DOHH2 (cell line): ENCODE measurements at regions not wholly inside any gene's neighbourhood (a gene's known extent, or its start where the extent isn't known, plus 50 kb on each side); places are given as distances from the start of the nearest gene placed in this dataset.

Experiments used
- H3F3A ChIP-seq: fragments of 200-600 bp; sonication (generic), shearing (Covaris generic); 2 replicates; pipeline ENCODE4 v1.6.0; 2016; ENCODE audit warnings: antibody characterized with exemption, mild to moderate bottlenecking; ENCODE audit not compliant: control insufficient read depth, insufficient read depth
- H3K27ac ChIP-seq: fragments of 200-600 bp; sonication (generic); 2 replicates; pipeline ENCODE4 v1.5.1; 2014; ENCODE audit warnings: low read depth, mild to moderate bottlenecking, low read length, moderate library complexity
- H3K27me3 ChIP-seq: fragments of 200-600 bp; sonication (generic); 2 replicates; pipeline ENCODE4 v1.6.1; 2014; ENCODE audit warnings: mild to moderate bottlenecking, low read length, mixed read lengths; ENCODE audit not compliant: control insufficient read depth
- H3K36me3 ChIP-seq: fragments of 200-600 bp; sonication (generic); 2 replicates; pipeline ENCODE4 v1.6.1; 2014; ENCODE audit warnings: mild to moderate bottlenecking, low read length, moderate library complexity, mixed read lengths; ENCODE audit not compliant: control insufficient read depth
- H3K4me1 ChIP-seq: fragments of 200-600 bp; sonication (generic); 2 replicates; pipeline ENCODE4 v1.6.1; 2014; ENCODE audit warnings: mild to moderate bottlenecking, low read length, mixed read lengths; ENCODE audit not compliant: control insufficient read depth
- H3K4me2 ChIP-seq: fragments of 200-600 bp; sonication (generic); 2 replicates; pipeline ENCODE4 v1.6.0; 2014; ENCODE audit warnings: mild to moderate bottlenecking, low read length, moderate library complexity
- H3K4me3 ChIP-seq: fragments of 200-600 bp; sonication (generic); 2 replicates; pipeline ENCODE4 v1.5.1; 2014; ENCODE audit warnings: mild to moderate bottlenecking, low read length, mixed read lengths
- H3K79me2 ChIP-seq: fragments of 200-600 bp; sonication (generic); 2 replicates; pipeline ENCODE4 v1.6.1; 2014; ENCODE audit warnings: mild to moderate bottlenecking, low read length, mixed read lengths; ENCODE audit not compliant: control insufficient read depth
- H3K9me2 ChIP-seq: fragments of 200-600 bp; sonication (generic); replicated peaks from 2 replicates; pipeline ENCODE4 v1.6.1; 2014; ENCODE audit warnings: mild to moderate bottlenecking, low read length, mixed read lengths; ENCODE audit not compliant: control insufficient read depth
- H3K9me3 ChIP-seq: fragments of 200-600 bp; sonication (generic); 2 replicates; pipeline ENCODE4 v1.6.1; 2014; ENCODE audit warnings: antibody characterized with exemption, low read length, mixed read lengths; ENCODE audit not compliant: control insufficient read depth, insufficient read depth
- H4K20me1 ChIP-seq: fragments of 200-600 bp; sonication (generic); 2 replicates; pipeline ENCODE4 v1.6.0; 2014; ENCODE audit warnings: low read depth, mild to moderate bottlenecking, antibody characterized with exemption, low read length, moderate library complexity; ENCODE audit not compliant: control insufficient read depth, insufficient read depth
- CTCF ChIP-seq: fragments of 200-600 bp; sonication (generic); IDR thresholded peaks from one replicate; pipeline ENCODE4 v1.5.1; 2014; ENCODE audit warnings: antibody characterized with exemption, mild to moderate bottlenecking, low read depth, low read length; ENCODE audit not compliant: poor library complexity, severe bottlenecking
- EZH2phosphoT487 ChIP-seq: fragments of 200-600 bp; sonication (generic); IDR thresholded peaks from 2 replicates; pipeline ENCODE4 v1.6.1; 2017; ENCODE audit warnings: borderline replicate concordance, mild to moderate bottlenecking, antibody characterized with exemption, low read length, moderate library complexity, mixed read lengths

- Histone ChIP-seq H3K27me3 (no peaks in the 10 kb centered on the region), H3K4me1 (no peaks in the 10 kb centered on the region), H3K4me3 (no peak overlapping the region), H3K79me2 (no peaks in the 10 kb centered on the region), H3K36me3 (no peaks in the 10 kb centered on the region), H3K9me3 (no peaks in the 10 kb centered on the region; the same call in 1 of the 2 replicates), H3F3A (no peaks in the 10 kb centered on the region), H4K20me1 (no peaks in the 10 kb centered on the region), H3K4me2 (no peak overlapping the region), H3K9me2 (no peaks in the 10 kb centered on the region), H3K27ac (no peak overlapping the region)
- no peak for TF ChIP-seq EZH2phosphoT487
- no peak for TF ChIP-seq CTCF
These were observed 449.2 kb downstream of the IRX1 start for GRCh38 chr5:4044881-4045280.

GRCh38 chr5:4048398-4048797 is 452.8 kb downstream of the IRX1 start:
- Histone ChIP-seq H3K4me2 (no peak overlapping the region), H3K4me3 (no peak overlapping the region), H3K36me3 (no peaks in the 10 kb centered on the region), H3K9me3 (no peaks in the 10 kb centered on the region; the same call in 1 of the 2 replicates), H3K27me3 (no peaks in the 10 kb centered on the region), H4K20me1 (no peaks in the 10 kb centered on the region), H3K9me2 (no peaks in the 10 kb centered on the region), H3K4me1 (no peaks in the 10 kb centered on the region), H3K27ac (no peak overlapping the region), H3K79me2 (no peaks in the 10 kb centered on the region), H3F3A (no peaks in the 10 kb centered on the region)
- TF ChIP-seq CTCF (no peak), EZH2phosphoT487 (no peak)

- Histone ChIP-seq H3K9me2 (no peaks in the 10 kb centered on the region), H3K79me2 (no peaks in the 10 kb centered on the region), H4K20me1 (no peaks in the 10 kb centered on the region), H3K4me3 (no peak overlapping the region), H3K27me3 (no peaks in the 10 kb centered on the region), H3F3A (no peaks in the 10 kb centered on the region), H3K9me3 (no peaks in the 10 kb centered on the region), H3K36me3 (no peaks in the 10 kb centered on the region), H3K4me2 (no peak overlapping the region), H3K27ac (no peak overlapping the region), H3K4me1 (no peaks in the 10 kb centered on the region)
- no peak for TF ChIP-seq CTCF
- TF ChIP-seq EZH2phosphoT487 = no peak
These were observed 454.6 kb downstream of the IRX1 start for GRCh38 chr5:4050203-4050602.

GRCh38 chr5:4053136-4053535 is 457.5 kb downstream of the IRX1 start:
- H3K9me2 ChIP-seq = no peaks in the 10 kb centered on the region
- no peaks in the 10 kb centered on the region for H3K79me2 ChIP-seq
- no peaks in the 10 kb centered on the region for H4K20me1 ChIP-seq
- H3K4me3 ChIP-seq = no peak overlapping the region
- no peaks in the 10 kb centered on the region for H3K27me3 ChIP-seq
- no peaks in the 10 kb centered on the region for H3F3A ChIP-seq
- TF ChIP-seq CTCF (no peak), EZH2phosphoT487 (no peak)
- H3K4me2 ChIP-seq = no peak overlapping the region
- H3K36me3 ChIP-seq = no peaks in the 10 kb centered on the region
- no peak overlapping the region for H3K27ac ChIP-seq
- no peaks in the 10 kb centered on the region for H3K4me1 ChIP-seq
- H3K9me3 ChIP-seq = no peaks in the 10 kb centered on the region
